ENCODE measurements at regions not wholly inside any gene's neighbourhood (a gene's known extent, or its start where the extent isn't known, plus 50 kb on each side); places are given as distances from the start of the nearest gene placed in this dataset.

DNA sequence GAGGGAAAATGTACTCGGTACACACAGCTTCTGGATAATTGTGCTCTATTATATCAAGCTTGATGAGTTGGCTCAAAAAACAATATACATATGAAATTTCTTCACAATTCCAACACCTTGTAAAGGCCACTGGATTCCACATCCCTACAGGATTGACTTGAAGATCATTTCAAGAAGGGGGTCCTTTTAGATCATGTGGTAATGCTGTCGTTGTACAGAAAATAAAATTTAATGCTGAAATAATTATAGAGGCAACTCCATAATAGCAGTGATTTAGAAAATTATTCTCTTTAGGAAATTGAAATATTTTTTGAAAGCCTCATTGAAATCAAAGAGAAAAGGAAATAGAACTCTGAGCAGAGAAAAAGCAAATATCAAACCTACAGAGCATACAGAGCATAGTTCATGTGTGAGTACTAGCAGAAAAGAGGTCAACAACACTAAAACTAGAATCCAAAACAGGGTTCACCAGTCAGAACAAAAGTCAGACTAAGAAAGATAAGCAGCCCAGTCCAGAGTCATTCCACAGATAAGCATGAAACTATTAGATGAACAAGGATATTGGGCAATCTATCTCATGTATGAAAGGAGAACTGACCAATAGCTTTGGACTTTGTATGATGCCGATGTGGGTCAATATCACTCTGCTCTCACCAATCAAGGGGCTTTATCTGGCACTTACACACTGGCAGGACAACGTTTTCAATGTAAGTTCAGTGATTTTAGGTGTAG lies 79.5 kb upstream of the PALMD start (continued):
- TF ChIP-seq MEIS1 (CRISPR knock-in tag; IDR thresholded peaks at IDR 0.05; ENCODE audit: borderline replicate concordance) (no peak), ZNF274 (CRISPR knock-in tag; IDR thresholded peaks at IDR 0.05) (no peak), ZNF333 (CRISPR knock-in tag; IDR thresholded peaks at IDR 0.05; ENCODE audit: borderline replicate concordance) (no peak), ZNF431 (CRISPR knock-in tag; IDR thresholded peaks at IDR 0.05; ENCODE audit: borderline replicate concordance, low read depth) (no peak), PAF1 (CRISPR knock-in tag; IDR thresholded peaks at IDR 0.05) (no peak), ATF5 (CRISPR knock-in tag; IDR thresholded peaks at IDR 0.05; ENCODE audit: low read depth) (no peak), ZNF839 (CRISPR knock-in tag; IDR thresholded peaks at IDR 0.05; ENCODE audit: borderline replicate concordance) (no peak), ZNF749 (CRISPR knock-in tag; IDR thresholded peaks at IDR 0.05; ENCODE audit: borderline replicate concordance) (no peak), ZNF180 (CRISPR knock-in tag; IDR thresholded peaks at IDR 0.05; ENCODE audit: borderline replicate concordance, low read depth) (no peak), RCOR2 (CRISPR knock-in tag; IDR thresholded peaks at IDR 0.05) (peak; percentile 89), FOXO1 (CRISPR knock-in tag; IDR thresholded peaks at IDR 0.05) (peak; percentile 78; the same call in 1 of the 2 replicates), MAF1 (CRISPR knock-in tag; IDR thresholded peaks at IDR 0.05; ENCODE audit: borderline replicate concordance) (no peak), ZBTB34 (CRISPR knock-in tag; IDR thresholded peaks at IDR 0.05) (no peak), ZBTB2 (CRISPR knock-in tag; IDR thresholded peaks at IDR 0.05; ENCODE audit: low read depth) (no peak)
- TF ChIP-seq, protein P1, sequence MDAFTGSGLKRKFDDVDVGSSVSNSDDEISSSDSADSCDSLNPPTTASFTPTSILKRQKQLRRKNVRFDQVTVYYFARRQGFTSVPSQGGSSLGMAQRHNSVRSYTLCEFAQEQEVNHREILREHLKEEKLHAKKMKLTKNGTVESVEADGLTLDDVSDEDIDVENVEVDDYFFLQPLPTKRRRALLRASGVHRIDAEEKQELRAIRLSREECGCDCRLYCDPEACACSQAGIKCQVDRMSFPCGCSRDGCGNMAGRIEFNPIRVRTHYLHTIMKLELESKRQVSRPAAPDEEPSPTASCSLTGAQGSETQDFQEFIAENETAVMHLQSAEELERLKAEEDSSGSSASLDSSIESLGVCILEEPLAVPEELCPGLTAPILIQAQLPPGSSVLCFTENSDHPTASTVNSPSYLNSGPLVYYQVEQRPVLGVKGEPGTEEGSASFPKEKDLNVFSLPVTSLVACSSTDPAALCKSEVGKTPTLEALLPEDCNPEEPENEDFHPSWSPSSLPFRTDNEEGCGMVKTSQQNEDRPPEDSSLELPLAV (CRISPR knock-in tag; conservative IDR thresholded peaks at IDR 0.05; ENCODE audit: low read depth), result no peak
- TF ChIP-seq, protein P2, sequence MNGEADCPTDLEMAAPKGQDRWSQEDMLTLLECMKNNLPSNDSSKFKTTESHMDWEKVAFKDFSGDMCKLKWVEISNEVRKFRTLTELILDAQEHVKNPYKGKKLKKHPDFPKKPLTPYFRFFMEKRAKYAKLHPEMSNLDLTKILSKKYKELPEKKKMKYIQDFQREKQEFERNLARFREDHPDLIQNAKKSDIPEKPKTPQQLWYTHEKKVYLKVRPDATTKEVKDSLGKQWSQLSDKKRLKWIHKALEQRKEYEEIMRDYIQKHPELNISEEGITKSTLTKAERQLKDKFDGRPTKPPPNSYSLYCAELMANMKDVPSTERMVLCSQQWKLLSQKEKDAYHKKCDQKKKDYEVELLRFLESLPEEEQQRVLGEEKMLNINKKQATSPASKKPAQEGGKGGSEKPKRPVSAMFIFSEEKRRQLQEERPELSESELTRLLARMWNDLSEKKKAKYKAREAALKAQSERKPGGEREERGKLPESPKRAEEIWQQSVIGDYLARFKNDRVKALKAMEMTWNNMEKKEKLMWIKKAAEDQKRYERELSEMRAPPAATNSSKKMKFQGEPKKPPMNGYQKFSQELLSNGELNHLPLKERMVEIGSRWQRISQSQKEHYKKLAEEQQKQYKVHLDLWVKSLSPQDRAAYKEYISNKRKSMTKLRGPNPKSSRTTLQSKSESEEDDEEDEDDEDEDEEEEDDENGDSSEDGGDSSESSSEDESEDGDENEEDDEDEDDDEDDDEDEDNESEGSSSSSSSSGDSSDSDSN (CRISPR knock-in tag; IDR thresholded peaks at IDR 0.05), result no peak
- TF ChIP-seq, protein P3, sequence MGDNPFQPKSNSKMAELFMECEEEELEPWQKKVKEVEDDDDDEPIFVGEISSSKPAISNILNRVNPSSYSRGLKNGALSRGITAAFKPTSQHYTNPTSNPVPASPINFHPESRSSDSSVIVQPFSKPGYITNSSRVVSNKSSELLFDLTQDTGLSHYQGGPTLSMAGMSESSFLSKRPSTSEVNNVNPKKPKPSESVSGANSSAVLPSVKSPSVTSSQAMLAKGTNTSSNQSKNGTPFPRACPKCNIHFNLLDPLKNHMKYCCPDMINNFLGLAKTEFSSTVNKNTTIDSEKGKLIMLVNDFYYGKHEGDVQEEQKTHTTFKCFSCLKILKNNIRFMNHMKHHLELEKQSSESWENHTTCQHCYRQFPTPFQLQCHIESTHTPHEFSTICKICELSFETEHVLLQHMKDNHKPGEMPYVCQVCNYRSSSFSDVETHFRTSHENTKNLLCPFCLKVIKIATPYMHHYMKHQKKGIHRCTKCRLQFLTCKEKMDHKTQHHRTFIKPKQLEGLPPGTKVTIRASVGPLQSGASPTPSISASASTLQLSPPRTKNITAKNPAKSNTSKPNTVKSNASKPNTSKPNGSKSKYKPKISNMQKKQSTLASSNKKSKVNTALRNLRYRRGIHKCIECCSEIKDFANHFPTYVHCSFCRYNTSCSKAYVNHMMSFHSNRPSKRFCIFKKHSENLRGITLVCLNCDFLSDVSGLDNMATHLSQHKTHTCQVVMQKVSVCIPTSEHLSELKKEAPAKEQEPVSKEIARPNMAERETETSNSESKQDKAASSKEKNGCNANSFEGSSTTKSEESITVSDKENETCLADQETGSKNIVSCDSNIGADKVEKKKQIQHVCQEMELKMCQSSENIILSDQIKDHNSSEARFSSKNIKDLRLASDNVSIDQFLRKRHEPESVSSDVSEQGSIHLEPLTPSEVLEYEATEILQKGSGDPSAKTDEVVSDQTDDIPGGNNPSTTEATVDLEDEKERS (CRISPR knock-in tag; IDR thresholded peaks at IDR 0.05), result peak; percentile 51; the same call in 1 of the 2 replicates
